ENCODE measurements at regions not wholly inside any gene's neighbourhood (a gene's known extent, or its start where the extent isn't known, plus 50 kb on each side); places are given as distances from the start of the nearest gene placed in this dataset.

DNA sequence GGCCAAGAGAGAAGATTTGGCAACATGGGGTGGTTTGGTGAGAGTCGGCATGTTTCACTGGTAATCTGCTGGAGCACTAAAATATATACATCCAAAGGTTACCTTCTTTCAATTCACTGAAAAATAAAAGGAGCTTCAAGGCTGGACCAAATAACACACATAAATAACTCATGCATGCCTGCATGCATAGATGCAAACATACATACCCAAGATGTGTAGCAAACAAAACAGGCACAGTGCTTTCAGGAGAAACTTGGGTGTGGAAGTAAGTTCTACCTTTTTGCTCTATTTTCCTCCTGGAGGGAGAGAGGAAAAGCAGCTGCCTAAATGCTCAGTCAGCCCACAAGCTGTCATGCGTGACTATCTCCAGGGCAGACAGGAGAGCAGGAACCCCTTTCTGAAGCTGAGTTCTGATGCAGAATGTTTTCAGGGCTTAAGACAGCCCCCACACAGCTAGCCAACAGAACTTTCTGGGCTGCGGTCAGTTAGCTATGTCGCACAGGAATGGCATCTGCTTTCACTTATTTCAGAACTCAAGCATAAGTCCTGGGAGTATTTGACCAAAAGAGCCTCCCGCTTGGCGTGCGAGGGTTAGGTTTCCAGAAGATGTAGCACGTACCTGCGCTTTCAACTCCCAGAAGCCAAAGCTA lies 166.2 kb downstream of the TOMM20 start:
- intact Hi-C loops (cut with DNase I): no loop called here
- no peaks in the 10 kb centered on the region for H3K36me3 ChIP-seq

DNA sequence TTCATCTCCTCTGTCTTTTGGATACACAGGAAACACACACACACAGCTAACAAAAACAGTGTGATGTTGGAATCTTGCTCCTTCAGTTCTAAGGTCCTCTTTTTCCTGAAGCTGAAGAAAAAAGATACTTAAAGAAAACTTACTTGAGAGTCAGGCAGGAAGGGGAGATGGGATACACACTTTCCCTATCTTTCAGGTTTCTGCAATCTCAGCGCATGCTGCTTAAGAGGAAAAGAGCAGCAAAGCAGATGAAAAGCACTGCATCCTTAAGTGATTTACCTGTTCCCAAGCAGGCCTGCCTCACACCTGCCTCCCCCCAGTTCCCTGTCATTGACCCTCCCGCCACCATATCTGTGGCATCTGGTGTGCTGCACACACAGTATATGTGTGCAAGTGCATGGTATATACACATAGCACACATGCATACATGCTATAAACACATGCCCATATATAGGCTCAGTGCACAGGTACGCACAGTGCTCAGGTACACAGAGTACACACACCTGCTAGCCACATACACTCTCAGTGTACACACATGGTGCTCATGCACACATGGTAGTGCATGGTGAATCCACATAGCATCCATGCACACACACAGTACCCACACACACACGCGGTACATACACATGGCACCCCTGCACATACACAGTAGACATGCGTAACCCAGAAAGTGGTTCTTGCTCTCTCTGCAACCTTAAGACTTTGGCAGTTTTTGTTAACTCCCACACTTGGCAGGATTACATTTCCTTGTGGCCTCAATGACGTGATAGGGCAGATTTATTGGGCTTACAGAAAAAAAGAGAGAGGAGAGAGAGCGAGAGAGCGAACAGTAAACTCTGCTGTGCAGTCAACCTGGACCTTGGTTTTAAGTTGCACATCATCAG lies 166.9 kb downstream of the TOMM20 start:
- peak; percentile 48 for ATAC-seq

More for the DNA sequence above, 166.2 kb downstream of the TOMM20 start:
- Histone ChIP-seq H3K27ac (peak overlapping the region; percentile 83), H3K4me1 (peaks cover 68% of the 10 kb centered on the region), H3K9me3 (no peaks in the 10 kb centered on the region), H3K4me3 (no peak overlapping the region), H3K27me3 (no peaks in the 10 kb centered on the region)
- TF ChIP-seq CTCF (IDR thresholded peaks at IDR 0.05): no peak
- no peak for DNase-seq
- peak; percentile 22 for ATAC-seq

DNA sequence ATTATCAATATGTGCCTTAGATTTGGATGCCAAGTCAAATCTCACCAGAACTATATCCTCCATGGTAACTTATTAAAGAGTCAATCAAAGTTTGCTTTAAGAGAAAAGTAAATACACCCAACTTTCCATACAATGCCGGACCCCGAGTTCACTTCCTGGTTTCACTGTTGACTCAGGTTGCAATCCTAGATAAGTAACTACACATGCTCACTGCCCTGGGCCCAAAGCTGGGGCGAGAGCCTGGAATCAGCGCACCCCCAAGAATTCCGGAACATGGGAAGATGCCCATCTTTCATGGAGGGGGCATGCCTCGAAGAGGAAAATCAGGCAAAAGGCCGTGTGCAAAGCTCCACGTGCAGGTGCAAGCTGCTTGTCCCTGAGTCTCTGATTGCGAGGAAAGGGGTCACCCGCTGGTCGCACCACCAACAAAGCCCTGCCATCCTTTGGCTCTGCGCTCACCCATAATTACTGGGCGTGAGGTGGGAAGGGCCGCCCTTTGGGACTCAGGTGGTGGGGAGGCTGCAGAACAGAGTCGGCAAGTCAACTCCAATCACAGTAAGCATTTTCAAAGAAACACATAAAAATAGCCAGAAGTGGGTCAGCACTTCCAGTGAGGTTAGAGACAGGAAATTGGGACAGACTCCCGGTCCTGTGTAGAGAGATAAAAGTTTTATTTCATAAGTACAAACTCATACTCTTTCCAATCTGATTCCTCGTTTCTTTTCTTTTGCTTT lies 167.7 kb downstream of the TOMM20 start:
- peaks cover 80% of the 10 kb centered on the region for H3K4me1 ChIP-seq
- DNase-seq: no peak
- no peaks in the 10 kb centered on the region for H3K27me3 ChIP-seq
- H3K27ac ChIP-seq: peak overlapping the region; percentile 83
- H3K9me3 ChIP-seq: no peaks in the 10 kb centered on the region
- H3K36me3 ChIP-seq: no peaks in the 10 kb centered on the region
- H3K4me3 ChIP-seq: no peak overlapping the region
- ATAC-seq: peak; percentile 57
- intact Hi-C loops (cut with DNase I): no loop called here
- no peak for TF ChIP-seq CTCF (IDR thresholded peaks at IDR 0.05)

More for the DNA sequence above, 166.9 kb downstream of the TOMM20 start:
- intact Hi-C loops (cut with DNase I): no loop called here
- TF ChIP-seq CTCF (IDR thresholded peaks at IDR 0.05): no peak
- no peak for DNase-seq
- Histone ChIP-seq H3K4me1 (peaks cover 75% of the 10 kb centered on the region), H3K27ac (peak overlapping the region; percentile 83), H3K9me3 (no peaks in the 10 kb centered on the region), H3K4me3 (no peak overlapping the region), H3K36me3 (no peaks in the 10 kb centered on the region), H3K27me3 (no peaks in the 10 kb centered on the region)

DNA sequence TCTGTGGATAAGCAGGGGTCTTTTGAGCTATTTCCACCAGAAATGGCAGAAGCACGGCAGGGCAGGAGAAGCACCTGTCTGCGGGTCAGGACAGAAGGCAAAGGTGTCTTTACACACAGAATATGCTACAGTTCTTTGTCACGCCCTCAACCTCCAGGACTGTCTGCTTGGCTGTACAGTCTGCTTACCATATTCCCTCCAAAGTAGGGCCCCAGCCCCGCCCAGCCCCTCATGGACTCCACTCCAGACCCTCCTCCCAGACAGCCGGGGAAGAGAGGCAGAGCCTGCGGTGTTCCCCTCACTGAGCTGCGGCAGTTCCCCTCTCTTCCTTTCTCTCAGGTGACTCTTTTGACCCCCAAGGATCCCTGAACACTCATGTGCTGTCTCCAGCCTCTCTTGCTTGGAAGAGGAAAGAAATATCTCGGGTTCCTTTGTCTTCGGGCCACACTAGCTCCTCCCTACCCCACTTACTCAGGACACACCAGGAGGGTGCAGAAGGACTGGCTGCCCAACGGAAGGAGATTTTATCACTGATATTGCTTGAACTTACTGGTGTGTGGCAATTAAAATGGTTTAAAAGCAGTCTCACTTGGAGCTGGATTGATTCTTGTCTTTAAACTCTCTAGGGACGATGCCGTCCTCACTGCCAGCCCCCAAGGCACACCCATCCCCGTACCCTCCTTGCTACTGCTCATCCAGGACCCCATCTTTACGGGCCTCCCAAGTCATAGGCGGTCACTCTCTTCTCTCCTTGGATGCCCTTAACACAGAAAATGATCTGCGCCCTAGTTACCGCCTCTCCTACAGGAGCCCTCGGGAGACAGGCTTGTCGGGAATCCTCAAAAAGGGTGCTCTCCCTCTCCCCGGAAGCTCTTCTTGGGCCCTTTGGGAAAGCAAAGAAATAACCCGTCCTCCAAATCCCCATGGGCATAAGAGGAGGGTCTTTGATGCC lies 169.7 kb downstream of the TOMM20 start:
- Histone ChIP-seq H3K4me3 (no peak overlapping the region), H3K27ac (no peak overlapping the region), H3K27me3 (no peaks in the 10 kb centered on the region), H3K36me3 (no peaks in the 10 kb centered on the region), H3K4me1 (peaks cover 77% of the 10 kb centered on the region), H3K9me3 (no peaks in the 10 kb centered on the region)
- intact Hi-C loops (cut with DNase I): no loop called here
- ATAC-seq (no peak), DNase-seq (no peak)
- TF ChIP-seq CTCF (IDR thresholded peaks at IDR 0.05): no peak
